NCI-H2227 treated with DMSO at 0.1 percent for 48 hours (cell line): ENCODE measurements at regions not wholly inside any gene's neighbourhood (a gene's known extent, or its start where the extent isn't known, plus 50 kb on each side); places are given as distances from the start of the nearest gene placed in this dataset.
"Not testable (repeated sequence)": the region's sequence is repeated elsewhere in the genome, so short reads cannot be mapped to it uniquely, and the experiment has no call there.

Source experiments
- DNase-seq: peaks from one replicate; lab custom pipeline; 2025; lab: John Stamatoyannopoulos, UW

GRCh38 chr2:89152501-89152900 lies 461.0 kb downstream of the RPIA start:
- not testable (repeated sequence) for DNase-seq

DNA sequence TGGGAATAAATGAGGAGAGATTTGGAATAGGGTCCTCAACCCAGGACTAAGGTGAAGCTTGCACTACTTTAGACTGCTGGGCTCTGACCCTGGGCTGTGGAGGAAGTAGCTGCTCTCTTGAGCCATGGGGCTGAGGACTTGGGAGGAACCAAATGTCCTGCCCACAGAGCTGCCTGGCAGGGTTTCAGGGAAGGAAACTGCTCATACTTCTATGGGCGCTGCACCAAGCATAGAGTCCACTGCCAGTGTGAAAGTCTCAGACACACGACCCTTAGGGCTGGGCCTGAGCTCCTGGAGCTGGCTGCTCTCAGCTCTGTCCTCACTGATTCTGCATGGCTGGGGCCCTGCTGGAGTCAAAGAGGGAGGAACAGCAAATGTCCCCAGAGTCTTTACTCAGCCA lies 461.7 kb downstream of the RPIA start:
- DNase-seq: not testable (repeated sequence)

DNA sequence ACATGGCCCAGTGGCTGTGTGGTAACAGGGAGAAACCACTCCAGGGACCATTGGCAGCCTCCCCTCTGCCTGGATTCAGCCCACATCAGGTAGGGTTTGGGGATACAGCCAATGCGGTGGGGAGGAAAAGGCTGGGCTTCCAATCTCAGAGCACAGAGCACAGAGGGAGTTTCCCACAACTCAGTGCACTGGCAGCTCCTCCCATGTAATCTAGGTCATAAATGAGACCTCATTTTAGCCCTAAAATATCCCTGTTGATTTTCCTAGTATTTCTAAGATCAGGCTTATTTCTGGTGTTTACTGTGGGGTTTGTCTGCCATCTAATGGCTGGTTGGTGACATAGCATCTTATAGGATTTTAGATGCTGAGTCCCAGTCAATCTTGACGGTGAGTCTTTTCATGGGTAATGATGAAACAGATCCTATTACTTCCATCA lies 462.8 kb downstream of the RPIA start:
- DNase-seq: not testable (repeated sequence)

- DNase-seq: not testable (repeated sequence)
Measured at GRCh38 chr2:89160306-89160705, 468.8 kb downstream of the RPIA start.

DNA sequence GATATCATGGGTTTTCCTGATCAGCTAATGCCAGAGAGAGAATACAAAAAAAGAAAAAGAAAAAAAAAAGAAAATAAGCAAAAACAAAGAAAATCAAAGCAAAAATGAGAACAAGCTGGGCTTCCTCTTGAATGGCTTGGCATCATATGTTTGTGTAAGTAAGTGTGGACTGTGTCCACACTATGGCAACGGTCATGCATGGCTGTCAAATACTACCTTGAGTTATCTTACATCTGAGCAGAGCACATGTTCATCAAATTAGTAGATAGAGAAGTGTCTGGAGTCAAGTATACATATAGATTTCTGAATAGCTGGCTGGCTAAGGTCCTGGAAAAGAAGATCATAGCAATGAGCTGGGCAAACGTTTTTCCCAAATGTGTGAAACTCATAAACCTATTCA lies 470.2 kb downstream of the RPIA start:
- DNase-seq: not testable (repeated sequence)

GRCh38 chr2:89170506-89171173 lies 479.2 kb downstream of the RPIA start:
- DNase-seq: not testable (repeated sequence)

DNA sequence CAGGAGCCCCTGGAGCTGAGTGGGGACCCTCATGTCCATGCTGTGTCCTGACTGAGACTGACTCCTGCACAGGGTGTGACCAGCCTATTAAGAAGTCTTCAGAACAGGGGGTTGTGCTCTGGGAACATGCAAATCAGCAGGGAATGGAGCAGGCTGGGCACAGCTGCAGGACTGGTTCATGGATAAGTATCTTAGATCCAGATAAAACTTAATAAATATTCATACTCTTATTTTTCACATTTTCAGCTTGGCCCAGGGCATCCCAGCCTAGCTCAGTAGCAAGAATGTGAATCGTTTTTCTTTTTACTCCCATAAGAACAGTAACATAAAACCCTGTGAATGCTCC lies 479.7 kb downstream of the RPIA start:
- not testable (repeated sequence) for DNase-seq

DNA sequence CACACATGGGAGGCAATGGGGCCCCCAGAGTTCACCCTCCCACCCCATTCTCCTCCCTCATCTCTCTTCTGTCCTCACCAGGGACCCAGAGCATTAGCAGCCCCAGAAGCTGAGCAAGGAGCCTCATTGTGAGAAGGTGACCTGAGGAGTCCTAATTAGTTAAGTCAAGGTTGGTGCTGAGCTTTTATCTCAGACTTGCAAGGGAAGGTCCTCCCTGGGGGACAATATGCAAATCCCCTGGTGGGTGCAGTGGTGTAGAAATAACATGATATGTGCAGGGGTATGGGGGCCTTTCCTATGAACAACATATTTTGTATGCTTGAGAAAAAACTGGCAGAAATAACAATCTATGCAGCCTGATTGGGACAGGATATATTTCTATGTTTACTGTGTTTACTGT lies 485.5 kb downstream of the RPIA start:
- DNase-seq: not testable (repeated sequence)

DNA sequence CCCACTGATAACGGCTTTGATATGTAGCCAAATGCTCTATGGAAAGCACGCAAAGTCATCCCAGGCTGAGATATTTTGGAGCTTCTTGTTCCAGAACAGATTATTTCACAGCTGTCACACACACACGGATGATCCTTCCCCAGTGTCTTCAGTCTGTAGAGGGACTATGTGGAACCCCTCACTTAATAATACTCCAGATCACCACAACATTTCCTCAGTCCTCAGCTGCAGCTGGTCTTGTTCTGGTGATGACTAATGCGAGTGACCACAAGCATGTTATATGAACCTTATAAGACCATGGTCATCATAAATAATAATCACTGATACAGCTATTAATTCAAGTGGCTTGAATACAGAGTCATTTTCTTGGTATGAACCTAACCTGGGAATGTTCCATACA lies 490.7 kb downstream of the RPIA start:
- not testable (repeated sequence) for DNase-seq

- not testable (repeated sequence) for DNase-seq
Measured at GRCh38 chr2:89184746-89185145, 493.3 kb downstream of the RPIA start.

GRCh38 chr2:89195636-89196251 lies 504.3 kb downstream of the RPIA start:
- not testable (repeated sequence) for DNase-seq

GRCh38 chr2:89196719-89197118 lies 505.2 kb downstream of the RPIA start:
- DNase-seq: not testable (repeated sequence)

DNA sequence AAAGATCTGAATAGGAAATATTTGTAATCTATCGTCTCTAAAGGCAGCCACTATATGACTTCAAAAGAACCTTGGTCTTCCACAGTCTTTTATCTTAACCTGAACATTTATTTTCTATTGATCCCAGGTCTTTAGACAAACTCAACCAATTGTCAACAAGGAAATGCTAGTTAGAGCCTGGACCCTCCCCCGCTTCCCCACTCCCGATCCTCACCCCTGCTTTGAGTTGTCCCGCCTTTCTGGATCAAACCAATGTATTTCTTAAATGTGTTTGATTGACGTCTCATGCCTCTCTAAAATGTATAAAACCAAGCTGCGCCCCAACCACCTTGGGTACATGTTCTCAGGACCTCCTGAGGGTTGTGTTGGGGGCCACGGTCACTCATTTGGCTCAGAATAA lies 506.6 kb downstream of the RPIA start:
- not testable (repeated sequence) for DNase-seq

- not testable (repeated sequence) for DNase-seq
Measured at GRCh38 chr2:89199453-89200246, 508.2 kb downstream of the RPIA start.

DNA sequence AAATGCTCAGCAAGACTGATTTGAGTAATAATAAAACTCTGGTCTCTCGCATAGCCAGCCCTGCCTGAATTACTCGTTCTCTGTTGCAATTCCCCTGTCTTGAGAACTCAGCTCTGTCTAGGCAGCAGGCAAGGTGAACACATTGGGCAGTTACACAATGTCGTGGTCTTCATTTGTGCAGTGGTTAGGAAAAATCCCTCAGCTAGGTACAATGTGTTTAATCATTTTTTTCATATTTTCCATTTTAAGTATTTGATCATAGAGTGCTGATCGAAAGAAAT lies 508.7 kb downstream of the RPIA start:
- not testable (repeated sequence) for DNase-seq

- not testable (repeated sequence) for DNase-seq
Measured at GRCh38 chr2:89202518-89202917, 511.0 kb downstream of the RPIA start.

GRCh38 chr2:89205153-89205552 lies 513.7 kb downstream of the RPIA start:
- DNase-seq: not testable (repeated sequence)

DNA sequence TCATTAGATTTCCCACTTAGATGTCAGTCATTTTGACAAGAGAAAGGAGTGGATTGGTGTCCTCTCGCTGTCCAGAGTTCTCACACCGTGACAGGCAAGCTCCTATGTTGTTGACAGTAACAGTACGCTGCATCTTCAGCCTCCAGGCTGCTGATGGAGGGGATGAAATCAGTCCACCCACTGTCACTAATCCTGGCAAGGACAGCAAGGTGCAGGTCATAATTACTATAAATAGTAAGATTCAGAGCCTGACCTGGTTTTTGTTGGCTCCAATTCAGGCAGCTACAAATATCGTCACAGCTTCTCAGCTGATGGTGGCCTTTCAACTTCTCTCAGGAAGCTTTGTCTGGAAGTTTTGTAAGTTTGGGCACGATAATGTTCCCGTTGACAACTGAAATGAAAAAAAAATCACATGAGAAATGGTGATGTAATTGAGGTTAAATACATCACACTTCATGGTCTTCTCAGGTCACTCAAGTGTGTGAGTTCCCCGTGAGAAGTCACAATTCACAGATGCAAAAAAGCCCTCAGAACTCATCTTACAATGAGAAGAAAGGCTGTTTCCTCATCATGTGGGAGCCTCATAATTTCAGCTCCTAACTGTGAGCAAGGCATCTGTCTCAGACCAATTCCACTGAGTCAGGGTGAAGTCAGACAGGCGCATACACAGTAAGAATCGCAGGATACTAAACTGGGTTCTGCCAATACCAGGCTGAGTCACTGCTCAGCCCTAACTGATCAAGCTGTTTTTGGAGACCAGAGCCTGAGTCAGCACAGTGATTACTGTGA lies 516.9 kb downstream of the RPIA start:
- not testable (repeated sequence) for DNase-seq

GRCh38 chr2:89213151-89213550 lies 521.7 kb downstream of the RPIA start:
- DNase-seq: not testable (repeated sequence)

GRCh38 chr2:89213811-89214210 lies 522.3 kb downstream of the RPIA start:
- DNase-seq: not testable (repeated sequence)

- DNase-seq: not testable (repeated sequence)
Measured at GRCh38 chr2:89221474-89221873, 530.0 kb downstream of the RPIA start.

DNA sequence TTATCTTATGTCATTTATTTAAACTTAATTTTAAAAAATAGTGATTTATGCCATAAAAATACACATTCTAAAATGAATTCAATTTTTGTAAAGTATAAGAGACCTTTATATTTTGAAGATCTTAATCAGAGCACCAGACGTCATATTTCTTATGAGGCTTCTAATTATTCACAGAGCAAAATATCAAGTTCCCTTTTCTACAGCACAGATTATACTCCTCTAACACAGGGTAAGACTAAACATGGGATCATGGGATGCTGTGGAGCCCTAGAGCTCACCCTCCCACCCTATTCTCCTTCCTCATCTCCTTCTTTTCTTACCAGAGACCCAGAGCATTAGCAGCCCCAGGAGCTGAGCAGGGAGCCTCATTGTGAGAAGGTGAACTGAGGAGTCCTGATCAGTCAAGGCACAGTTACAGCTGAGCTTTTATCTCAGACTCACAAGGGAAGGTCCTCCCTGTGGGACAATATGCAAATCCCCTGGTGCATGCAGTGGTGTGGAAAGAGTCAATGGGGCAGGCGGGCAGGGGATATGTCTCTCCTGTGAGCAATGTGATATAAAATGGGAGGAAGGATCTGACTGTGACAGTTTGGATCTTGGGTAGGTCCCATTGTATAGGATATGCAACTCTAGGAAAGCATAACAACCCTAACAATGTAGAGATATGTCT lies 530.7 kb downstream of the RPIA start:
- not testable (repeated sequence) for DNase-seq
